HG03378 (cell line): ENCODE measurements at regions not wholly inside any gene's neighbourhood (a gene's known extent, or its start where the extent isn't known, plus 50 kb on each side); places are given as distances from the start of the nearest gene placed in this dataset.

Experiments
- ATAC-seq: cut with Tn5 transposase; IDR thresholded peaks from one replicate; pipeline ENCODE4 v1.9.1; 2021; ENCODE audit warnings: mild to moderate bottlenecking, moderate library complexity; ENCODE audit not compliant: unreplicated experiment

DNA sequence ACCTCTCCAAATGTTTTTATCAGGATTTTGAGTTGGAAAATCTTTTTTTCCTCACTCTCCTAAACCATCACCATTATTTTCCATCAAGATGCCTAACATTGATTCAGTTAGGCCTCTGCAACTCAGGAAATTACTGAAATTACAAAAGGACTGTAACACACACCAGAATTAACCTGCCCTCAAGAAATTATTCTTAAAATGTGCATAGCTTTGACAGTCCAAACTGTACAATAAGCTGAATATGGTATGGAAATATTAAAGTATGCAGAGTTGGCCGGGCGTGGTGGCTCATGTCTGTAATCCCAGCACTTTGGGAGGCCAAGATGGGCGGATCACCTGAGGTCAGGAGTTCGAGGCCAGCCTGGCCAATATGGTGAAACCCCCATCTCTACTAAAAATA lies 50.2 kb upstream of the PHLPP1 start:
- ATAC-seq: no peak
